HG03025 (cell line): ENCODE measurements at regions not wholly inside any gene's neighbourhood (a gene's known extent, or its start where the extent isn't known, plus 50 kb on each side); places are given as distances from the start of the nearest gene placed in this dataset.

Source experiments
- ATAC-seq: cut with Tn5 transposase; IDR thresholded peaks from one replicate; pipeline ENCODE4 v1.9.1; 2021; ENCODE audit warnings: mild to moderate bottlenecking, moderate library complexity; ENCODE audit not compliant: unreplicated experiment, low FRiP score

DNA sequence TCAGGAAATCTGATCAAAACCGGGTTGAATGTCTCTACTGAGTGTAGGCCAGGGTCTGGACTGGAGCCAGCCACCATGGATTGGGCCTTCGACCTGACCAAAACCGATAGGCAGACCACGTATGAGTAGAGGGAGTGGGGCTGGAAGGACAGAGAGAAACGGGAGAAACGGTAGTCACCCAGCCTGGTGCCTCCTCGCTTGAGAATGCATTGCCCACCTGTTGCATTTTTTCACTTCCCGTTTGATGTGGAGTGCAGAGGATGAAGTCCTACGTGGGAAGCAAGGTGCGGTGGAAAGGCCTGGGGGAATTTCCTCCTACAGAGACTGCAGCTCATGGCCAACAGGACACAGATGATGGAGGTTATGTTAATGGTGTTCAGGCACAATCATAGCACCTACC lies 53.9 kb upstream of the ECI2 start:
- ATAC-seq, result no peak

DNA sequence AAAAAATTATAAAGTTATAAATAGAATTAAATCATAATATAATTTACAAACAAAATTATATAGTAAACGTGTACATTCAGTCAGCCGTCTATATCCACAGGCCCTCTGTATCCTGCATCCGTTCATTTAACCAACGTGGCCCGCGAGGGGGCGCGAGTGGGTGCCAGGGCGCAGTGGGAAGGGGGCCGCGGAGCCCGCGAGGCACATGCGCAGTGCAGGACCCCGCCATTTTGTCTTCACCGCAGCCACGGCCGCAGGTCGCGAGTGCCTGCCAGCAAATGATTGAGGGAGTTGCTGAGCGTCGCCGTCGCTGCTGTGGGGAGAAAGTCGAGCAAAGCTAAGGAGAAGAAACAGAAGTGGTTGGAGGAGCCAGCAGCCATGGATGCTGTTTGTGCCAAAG lies 53.4 kb upstream of the ECI2 start:
- no peak for ATAC-seq

DNA sequence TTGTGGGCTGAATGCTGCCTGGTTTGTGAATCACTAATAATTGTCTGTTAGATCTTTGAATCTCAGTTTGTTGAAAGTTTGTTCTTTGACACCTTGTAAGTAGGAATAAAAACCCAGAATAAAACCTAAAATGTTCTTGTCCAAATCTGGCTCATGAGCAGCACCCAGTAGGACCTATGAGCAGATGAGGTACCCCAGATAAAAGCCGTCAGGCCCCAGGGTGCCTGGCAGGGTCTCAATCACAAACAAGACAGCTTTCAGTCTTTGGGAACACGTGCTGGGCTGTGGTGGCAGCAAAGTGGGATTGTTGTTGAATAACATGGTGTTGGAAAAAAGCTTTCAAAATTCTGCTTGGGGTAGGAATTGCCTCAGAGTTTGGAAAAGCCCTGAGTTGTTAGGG lies 52.1 kb upstream of the ECI2 start:
- no peak for ATAC-seq

DNA sequence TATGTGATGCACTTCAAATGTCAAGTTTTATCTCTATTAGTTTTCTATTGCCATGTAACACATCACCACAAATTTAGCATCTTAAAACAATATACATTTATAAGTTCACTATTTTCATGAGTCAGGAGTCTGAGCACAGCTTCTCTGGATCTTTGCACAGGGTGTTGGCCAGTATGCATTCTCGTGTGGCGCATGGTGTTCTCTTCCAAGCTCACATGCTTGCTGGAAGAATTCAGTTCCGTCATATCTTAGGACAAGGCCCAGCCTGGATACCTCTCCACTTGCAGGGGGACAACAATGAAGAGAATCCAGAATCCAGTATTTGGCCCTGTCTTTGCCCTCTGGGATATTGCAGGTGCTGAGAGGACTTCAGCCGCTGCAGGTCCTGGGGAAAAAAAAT lies 51.0 kb upstream of the ECI2 start:
- ATAC-seq, result no peak

DNA sequence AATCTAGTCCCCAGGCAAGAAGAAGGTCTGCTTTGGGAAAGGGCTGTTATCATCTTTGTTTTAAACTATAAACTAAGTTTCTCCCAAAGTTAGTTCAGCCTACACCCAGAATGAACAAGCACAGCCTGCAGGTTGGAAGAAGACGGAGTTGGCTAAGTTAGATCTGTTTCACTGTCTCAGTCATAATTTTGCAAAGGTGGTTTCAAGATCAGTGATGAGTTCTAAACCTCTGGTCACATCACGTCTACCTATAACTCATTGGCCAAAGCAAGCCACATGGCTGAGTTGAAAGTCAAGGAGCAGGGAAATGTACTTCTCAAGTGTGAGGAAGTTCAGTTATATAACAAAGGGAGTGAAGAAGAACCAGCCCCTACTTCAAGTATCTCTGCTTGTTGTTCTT lies 50.5 kb upstream of the ECI2 start:
- no peak for ATAC-seq

DNA sequence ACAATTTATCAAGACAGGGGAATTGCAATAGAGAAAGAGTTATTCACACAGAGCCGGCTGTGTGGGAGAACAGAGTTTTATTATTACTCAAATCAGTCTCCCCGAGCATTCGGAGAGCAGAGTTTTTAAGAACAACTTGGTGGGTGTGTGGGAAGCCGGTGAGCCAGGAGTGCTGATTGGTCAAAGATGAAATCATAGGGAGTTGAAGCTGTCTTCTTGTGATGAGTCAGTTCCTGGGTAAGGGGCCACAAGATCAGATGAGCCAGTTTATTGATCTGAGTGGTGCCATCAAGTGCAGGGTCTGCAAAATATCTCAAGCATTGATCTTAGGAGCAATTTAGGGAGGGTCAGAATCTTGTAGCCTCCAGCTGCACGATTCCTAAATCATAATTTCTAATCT lies 50.0 kb upstream of the ECI2 start:
- no peak for ATAC-seq
